ENCODE measurements at regions not wholly inside any gene's neighbourhood (a gene's known extent, or its start where the extent isn't known, plus 50 kb on each side); places are given as distances from the start of the nearest gene placed in this dataset.

DNA sequence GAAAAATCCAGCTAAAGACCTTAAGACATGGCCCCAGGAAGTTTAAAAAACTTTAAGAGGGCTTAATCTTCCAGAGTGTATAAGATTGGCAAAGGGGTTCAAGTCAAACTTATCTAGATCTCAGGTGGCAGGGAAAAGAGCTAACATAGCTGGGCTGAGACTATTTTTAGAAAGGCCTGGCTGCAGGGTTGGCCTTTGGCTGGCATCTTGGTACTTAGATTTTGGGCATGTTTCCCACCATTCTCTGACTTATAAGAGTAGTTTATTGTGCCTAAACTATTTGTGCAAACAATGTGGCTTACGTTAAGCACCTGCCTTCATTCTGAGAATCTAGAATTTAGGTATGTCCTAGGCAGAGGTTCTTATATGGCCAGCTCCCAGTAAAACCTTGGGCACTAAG, 214.0 kb upstream of the MIS18BP1 start:
- TF ChIP-seq POLR2A (IDR thresholded peaks at IDR 0.05): no peak
- no peak for TF ChIP-seq CTCF (IDR thresholded peaks at IDR 0.05)
